ENCODE measurements at regions not wholly inside any gene's neighbourhood (a gene's known extent, or its start where the extent isn't known, plus 50 kb on each side); places are given as distances from the start of the nearest gene placed in this dataset.

- Histone ChIP-seq H3K36me3 (ENCODE audit: insufficient read depth) (no peaks in the 10 kb centered on the region), H3K4me2 (no peak overlapping the region), H3K27ac (no peak overlapping the region), H3K79me2 (ENCODE audit: insufficient read depth, low read depth) (no peaks in the 10 kb centered on the region), H2AFZ (ENCODE audit: low read depth) (no peak overlapping the region), H3K4me1 (ENCODE audit: low read depth, poor library complexity, severe bottlenecking) (no peaks in the 10 kb centered on the region), H3K4me3 (IDR thresholded peaks at IDR 0.05; ENCODE audit: insufficient read depth, low read depth, low read length) (no peak overlapping the region), H3K9ac (no peak overlapping the region), H3K27me3 (ENCODE audit: insufficient read depth, low read depth) (no peaks in the 10 kb centered on the region), H4K20me1 (ENCODE audit: insufficient read depth) (no peaks in the 10 kb centered on the region)
- TF ChIP-seq CTCF (conservative IDR thresholded peaks at IDR 0.05; ENCODE audit: low read depth, low read length) = no peak
Observed at GRCh38 chr7:50210706-50211115, 93.8 kb upstream of the IKZF1 start.

GRCh38 chr7:50209461-50210135 lies 94.9 kb upstream of the IKZF1 start:
- no peak overlapping the region for H2AFZ ChIP-seq (ENCODE audit: low read depth)
- H3K4me2 ChIP-seq = no peak overlapping the region
- no peaks in the 10 kb centered on the region for H3K4me1 ChIP-seq (ENCODE audit: low read depth, poor library complexity, severe bottlenecking)
- H3K27me3 ChIP-seq (ENCODE audit: insufficient read depth, low read depth) = no peaks in the 10 kb centered on the region
- no peak overlapping the region for H3K9ac ChIP-seq
- no peaks in the 10 kb centered on the region for H4K20me1 ChIP-seq (ENCODE audit: insufficient read depth)
- no peak for TF ChIP-seq CTCF (conservative IDR thresholded peaks at IDR 0.05; ENCODE audit: low read depth, low read length)
- H3K4me3 ChIP-seq (IDR thresholded peaks at IDR 0.05; ENCODE audit: insufficient read depth, low read depth, low read length) = no peak overlapping the region
- no peaks in the 10 kb centered on the region for H3K36me3 ChIP-seq (ENCODE audit: insufficient read depth)
- no peak overlapping the region for H3K27ac ChIP-seq
- H3K79me2 ChIP-seq (ENCODE audit: insufficient read depth, low read depth) = no peaks in the 10 kb centered on the region

- TF ChIP-seq CTCF (conservative IDR thresholded peaks at IDR 0.05; ENCODE audit: low read depth, low read length) = no peak
- H3K79me2 ChIP-seq (ENCODE audit: insufficient read depth, low read depth) = no peaks in the 10 kb centered on the region
- H3K36me3 ChIP-seq (ENCODE audit: insufficient read depth) = no peaks in the 10 kb centered on the region
- no peak overlapping the region for H3K4me2 ChIP-seq
- H3K9ac ChIP-seq = no peak overlapping the region
- H2AFZ ChIP-seq (ENCODE audit: low read depth) = no peak overlapping the region
- H3K27ac ChIP-seq = no peak overlapping the region
- no peaks in the 10 kb centered on the region for H3K4me1 ChIP-seq (ENCODE audit: low read depth, poor library complexity, severe bottlenecking)
- H3K27me3 ChIP-seq (ENCODE audit: insufficient read depth, low read depth) = no peaks in the 10 kb centered on the region
- H3K4me3 ChIP-seq (IDR thresholded peaks at IDR 0.05; ENCODE audit: insufficient read depth, low read depth, low read length) = no peak overlapping the region
- no peaks in the 10 kb centered on the region for H4K20me1 ChIP-seq (ENCODE audit: insufficient read depth)
Observed at GRCh38 chr7:50208378-50208982, 96.0 kb upstream of the IKZF1 start.

DNA sequence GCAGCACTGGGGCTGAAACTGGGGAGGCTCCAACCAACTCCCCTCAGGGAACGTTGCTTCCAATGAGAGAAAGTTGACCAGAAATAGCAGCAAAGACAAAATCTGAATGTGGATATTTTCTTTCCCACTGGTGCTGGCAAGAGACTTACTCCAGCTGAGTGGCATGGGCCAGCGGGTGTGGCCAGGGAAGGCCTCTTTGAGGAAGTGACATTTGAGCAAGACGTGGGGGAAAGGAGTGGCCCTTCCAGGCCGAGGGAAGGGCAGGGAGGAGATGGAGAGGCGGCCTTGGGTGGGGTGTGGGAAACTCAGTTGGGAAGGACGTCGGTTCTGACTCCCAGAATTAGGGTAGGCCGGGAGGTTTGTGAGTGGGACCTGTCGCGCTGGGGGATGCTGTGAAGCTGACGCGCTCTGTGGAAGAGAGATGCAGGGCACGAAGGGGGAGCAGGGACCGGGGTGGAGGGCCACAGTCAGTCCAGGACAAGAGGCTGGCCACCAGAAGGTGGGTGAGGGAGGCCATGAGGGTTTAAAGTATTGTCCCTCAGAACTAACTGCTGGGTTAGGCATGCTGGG lies 96.7 kb upstream of the IKZF1 start:
- no peaks in the 10 kb centered on the region for H3K36me3 ChIP-seq (ENCODE audit: insufficient read depth)
- no peaks in the 10 kb centered on the region for H3K4me1 ChIP-seq (ENCODE audit: low read depth, poor library complexity, severe bottlenecking)
- no peak overlapping the region for H2AFZ ChIP-seq (ENCODE audit: low read depth)
- no peak for TF ChIP-seq CTCF (conservative IDR thresholded peaks at IDR 0.05; ENCODE audit: low read depth, low read length)
- H3K79me2 ChIP-seq (ENCODE audit: insufficient read depth, low read depth) = no peaks in the 10 kb centered on the region
- H4K20me1 ChIP-seq (ENCODE audit: insufficient read depth) = no peaks in the 10 kb centered on the region
- H3K27me3 ChIP-seq (ENCODE audit: insufficient read depth, low read depth) = no peaks in the 10 kb centered on the region
- H3K27ac ChIP-seq = no peak overlapping the region
- no peak overlapping the region for H3K9ac ChIP-seq
- no peak overlapping the region for H3K4me3 ChIP-seq (IDR thresholded peaks at IDR 0.05; ENCODE audit: insufficient read depth, low read depth, low read length)
- H3K4me2 ChIP-seq = no peak overlapping the region
